Neural cell (in vitro differentiated cells): ENCODE measurements at regions not wholly inside any gene's neighbourhood (a gene's known extent, or its start where the extent isn't known, plus 50 kb on each side); places are given as distances from the start of the nearest gene placed in this dataset.

Experiments
- CTCF ChIP-seq: fragments of 450-650 bp; IDR thresholded peaks from 2 replicates; pipeline ENCODE4 v1.5.1; 2014; ENCODE audit warnings: antibody characterized with exemption, mild to moderate bottlenecking, moderate library complexity; ENCODE audit not compliant: poor library complexity, severe bottlenecking
- EP300 ChIP-seq: fragments of 450-650 bp; conservative IDR thresholded peaks from 2 replicates; pipeline ENCODE4 v1.6.1; 2014; ENCODE audit warnings: antibody characterized with exemption, mild to moderate bottlenecking, moderate library complexity; ENCODE audit not compliant: poor library complexity, severe bottlenecking
- EZH2 ChIP-seq: fragments of 200-600, 300-800 bp; shearing (Covaris generic), sonication (generic); IDR thresholded peaks from 2 replicates; pipeline ENCODE4 v1.6.1; 2014; ENCODE audit warnings: antibody characterized with exemption, low read length, borderline replicate concordance, mild to moderate bottlenecking; ENCODE audit not compliant: insufficient read depth, poor library complexity, severe bottlenecking
- POLR2AphosphoS5 ChIP-seq: IDR thresholded peaks from 2 replicates; pipeline ENCODE4 v1.6.1; 2012
- RAD21 ChIP-seq: fragments of 450-650 bp; conservative IDR thresholded peaks from 2 replicates; pipeline ENCODE4 v1.6.1; 2014; ENCODE audit warnings: antibody characterized with exemption, mild to moderate bottlenecking, moderate library complexity
- TAF1 ChIP-seq: IDR thresholded peaks from 2 replicates; pipeline ENCODE4 v1.6.1; 2012; ENCODE audit warnings: low read depth

DNA sequence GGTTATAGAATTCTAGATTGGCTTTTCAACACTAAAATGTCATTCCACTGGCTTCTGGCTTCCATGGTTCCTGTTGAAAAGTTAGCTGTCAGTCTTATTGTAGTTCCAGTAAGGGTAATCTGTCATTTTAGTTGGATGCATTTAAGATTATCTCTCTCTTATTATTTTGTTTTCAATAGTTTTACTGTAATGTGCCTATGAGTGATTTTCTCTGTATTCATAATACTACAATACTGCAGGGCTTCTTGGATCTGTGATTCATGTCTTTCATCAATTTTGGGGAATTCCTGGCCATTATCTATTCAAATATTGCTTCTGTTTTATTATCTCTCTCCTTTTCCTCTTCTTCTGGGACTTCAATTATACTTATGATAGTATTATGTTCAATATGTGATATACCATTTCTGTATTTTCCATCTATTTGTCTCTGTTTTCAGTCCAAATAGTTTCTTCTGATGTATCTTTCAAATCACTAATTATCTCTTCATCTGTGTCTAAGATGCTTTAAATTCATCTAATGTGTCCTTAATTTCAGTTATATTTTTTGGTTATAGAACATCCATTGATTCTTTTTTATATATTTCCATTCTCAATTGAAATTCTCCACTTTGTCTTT lies 101.5 kb downstream of the KCTD15 start:
- TF ChIP-seq EP300 (no peak), TAF1 (no peak), CTCF (no peak), EZH2 (no peak), POLR2AphosphoS5 (no peak), RAD21 (no peak)
